GM21390 (cell line): ENCODE measurements at regions not wholly inside any gene's neighbourhood (a gene's known extent, or its start where the extent isn't known, plus 50 kb on each side); places are given as distances from the start of the nearest gene placed in this dataset.

ENCODE experiments used
- ATAC-seq: cut with Tn5 transposase; IDR thresholded peaks from one replicate; pipeline ENCODE4 v1.9.1; 2021; ENCODE audit not compliant: unreplicated experiment

DNA sequence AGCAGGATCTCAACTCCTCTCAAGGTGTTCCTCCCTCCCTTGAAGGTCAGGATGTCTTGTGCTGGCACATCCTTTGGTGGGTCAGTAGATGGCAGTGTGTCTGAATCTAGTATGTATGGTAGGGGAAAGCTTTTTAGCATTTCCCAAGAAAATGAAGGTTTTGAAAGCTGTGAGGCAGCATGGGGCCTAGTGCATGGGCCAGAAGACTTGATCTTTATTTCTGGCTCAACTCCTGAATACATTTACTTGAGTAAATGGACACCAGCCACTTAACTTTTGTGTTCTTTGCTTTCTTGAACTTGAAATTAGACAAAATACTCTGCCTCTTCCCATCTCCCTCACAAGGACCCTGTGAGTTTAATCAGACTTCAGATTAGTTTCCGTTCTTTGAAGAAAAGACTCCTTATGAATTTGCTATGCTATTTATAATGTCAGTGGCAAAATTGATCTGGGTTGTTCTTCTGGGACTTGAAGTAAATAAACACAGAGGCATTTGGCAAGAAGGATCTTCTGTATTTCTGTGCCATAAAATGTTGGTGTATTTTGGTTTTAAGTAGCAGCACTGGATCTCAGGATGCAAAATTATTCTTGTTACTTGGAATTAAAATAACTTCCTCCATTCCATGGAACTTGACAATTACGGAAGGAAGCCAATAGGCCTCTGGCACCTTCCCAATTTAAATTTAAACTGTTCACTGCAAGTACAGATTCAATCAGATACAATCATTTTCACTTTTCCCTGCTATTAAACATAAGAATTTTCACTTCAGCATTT, 288.8 kb downstream of the CASP12 start:
- peak; percentile 94 for ATAC-seq

DNA sequence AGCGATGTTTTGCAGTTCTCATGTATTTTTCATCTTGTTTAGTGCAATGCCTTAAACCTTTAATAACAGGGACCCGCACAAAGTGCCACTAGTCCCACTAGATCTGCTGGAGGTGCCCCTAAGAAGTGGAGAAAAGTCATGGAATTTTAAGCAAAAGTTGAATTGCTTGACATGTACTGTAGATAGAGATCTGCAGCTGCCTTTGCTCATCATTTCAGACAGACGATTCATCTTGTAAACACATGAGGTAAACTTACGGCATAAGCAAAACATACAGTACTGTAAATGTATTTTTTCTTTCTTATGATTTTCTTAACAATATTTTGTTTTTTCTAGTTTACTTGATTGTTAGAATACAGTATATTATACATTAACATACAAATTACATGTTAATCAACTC, 295.6 kb downstream of the CASP12 start:
- no peak for ATAC-seq

DNA sequence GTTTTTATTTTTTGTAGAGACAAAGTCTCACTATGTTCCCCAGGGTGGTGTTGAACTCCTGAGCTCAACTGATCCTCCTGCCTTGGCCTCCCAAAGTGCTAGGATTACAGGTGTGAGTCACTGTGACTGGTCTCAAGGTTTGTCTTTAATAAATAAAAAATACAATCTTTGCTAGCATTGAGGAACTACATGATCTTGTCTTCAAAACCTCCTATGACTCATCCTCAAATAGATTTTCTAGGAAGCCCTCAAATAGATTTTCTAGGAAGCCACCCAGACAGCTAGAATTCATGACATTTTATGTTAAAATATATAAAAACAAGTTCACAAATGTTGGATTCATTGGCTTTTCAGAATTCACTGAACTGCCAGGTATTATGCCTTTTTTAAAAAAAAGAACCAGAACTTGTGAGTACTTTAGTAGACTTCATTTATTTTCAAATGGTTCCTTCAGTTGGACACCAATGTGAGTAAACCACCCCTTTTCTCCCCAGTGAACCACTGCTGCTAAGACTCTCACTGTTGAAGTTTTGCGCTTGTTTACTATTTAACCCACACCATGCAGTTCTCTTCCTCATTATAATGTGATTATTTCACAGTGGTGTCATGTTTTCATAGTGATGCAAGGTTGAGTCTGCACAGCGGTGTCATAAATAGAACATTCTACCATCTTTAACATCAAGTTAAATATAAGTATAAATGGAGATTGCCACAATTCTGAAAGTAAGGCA, 303.9 kb downstream of the CASP12 start:
- ATAC-seq, result no peak

DNA sequence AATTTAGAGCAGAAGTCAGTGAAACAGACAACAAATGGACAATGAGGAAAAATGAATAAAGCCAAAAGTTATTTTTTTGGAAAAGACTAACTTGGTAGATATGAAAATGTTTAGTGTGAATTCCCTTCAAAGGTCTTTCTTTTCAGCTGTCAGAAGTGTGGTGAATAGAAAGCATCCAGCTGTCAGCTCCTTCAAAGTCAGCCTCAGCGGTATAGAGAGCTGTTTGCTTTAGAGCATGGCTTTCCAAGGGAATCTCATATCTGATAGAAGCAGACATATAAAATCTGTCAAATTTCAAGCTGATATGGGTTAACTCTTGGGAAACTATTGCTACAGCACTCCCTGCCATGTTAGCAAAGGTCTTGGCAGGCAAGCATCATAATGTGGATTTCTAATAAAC, 309.3 kb downstream of the CASP12 start:
- ATAC-seq, result no peak

DNA sequence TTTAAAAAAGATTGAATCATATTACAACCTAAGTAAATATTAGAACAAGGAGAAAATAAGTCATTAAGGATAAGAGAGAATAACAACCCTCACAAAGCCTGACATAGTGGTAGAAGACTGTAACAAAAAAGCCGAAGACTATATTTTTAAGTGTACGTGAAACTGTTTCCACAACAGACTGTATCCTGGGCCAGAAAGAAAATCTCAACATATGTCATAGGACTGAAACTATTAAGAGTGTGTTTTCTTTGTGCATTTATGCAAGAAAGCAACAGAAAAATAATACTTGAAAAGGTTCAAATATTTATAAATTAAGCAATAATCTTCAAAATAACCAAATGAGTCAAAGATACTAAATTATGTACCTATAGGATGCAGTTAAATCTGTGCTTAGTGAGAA, 309.8 kb downstream of the CASP12 start:
- ATAC-seq, result no peak

DNA sequence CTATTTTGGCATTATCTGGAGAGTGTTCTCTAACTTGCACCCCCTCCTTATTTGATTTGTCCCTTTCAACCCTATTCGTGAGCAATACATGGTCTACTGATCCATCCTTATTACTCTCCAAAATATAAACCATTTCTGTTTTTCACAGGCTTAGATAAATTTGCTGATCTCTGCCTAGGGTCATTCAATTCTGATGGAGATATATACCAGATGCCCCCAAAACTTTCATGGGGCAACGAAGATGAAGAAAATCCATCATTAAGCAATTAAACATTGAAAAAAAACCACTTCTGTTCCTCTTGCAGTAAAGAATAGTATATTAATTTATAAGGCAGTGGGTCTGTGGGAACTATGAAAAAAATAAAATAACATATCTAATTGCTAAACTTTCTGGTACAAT, 313.4 kb downstream of the CASP12 start:
- ATAC-seq, result no peak

DNA sequence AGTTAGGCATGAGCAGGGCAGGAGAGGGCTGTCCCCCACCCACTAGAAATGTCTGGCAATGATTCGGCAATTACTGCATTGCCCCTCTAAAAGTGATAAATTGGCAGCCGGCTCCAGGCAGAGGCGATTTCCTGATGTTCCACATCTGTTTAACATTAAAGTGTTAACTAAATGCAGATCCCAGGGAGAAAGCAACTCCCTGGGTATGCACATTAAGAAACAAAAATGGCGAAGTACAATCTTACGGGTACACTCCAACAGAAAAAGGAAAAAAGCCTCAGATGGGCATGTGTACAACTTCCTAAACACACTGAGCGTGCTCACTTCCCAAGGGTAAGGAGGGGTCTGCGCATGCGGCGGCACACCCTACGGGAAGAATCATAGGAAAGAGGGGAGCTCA, 314.4 kb downstream of the CASP12 start:
- no peak for ATAC-seq

DNA sequence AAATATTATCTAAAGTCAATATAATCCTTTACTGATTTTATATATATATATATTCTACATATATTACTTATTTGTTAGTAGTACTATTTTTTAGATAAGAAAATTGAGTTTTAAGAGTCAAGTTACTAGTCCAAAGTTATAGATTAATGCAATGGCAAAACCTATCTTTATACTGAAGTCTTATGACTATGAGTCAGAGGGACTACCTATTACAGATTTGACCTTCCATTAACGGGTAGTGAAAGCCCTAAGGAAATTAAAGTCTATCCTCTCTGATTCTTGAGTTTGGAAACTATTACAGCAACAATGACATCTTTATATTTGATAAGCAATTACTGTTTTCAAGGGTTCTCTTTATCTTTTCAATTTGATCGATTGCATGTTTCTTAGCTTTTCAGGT, 315.8 kb downstream of the CASP12 start:
- ATAC-seq, result no peak

DNA sequence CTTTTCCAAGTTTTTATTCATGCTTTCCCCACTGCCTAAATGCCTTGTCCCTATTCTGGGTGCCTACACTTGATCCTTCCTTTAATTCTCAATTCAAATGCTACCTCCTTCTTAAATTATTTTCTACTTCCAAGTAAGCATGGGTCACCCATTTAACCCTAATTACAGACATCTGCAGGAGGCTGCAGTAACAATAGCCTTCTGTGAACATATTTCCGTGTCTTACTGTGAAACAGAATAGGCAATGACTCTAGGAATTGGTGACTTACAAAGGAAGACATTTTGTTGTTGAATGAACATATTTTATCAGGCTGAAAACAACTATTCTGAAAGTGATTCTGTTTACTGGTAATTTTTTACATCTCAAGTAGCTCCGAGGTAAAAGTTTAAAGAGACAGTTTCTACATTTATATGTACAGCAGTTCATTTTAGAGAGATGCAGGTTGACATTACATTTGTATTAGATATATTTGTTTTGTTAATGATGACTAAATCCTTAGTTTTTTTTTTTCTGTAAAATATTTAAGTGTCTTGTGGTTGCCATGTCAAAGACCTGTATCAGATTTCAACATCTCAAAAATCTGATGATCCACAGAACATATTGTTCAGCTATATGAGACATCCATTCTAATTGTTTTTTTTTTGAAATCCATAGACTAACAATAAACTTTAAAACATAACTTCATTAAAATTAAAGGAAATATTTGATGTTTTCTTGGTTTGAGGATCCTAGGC, 316.8 kb downstream of the CASP12 start:
- ATAC-seq, result no peak

DNA sequence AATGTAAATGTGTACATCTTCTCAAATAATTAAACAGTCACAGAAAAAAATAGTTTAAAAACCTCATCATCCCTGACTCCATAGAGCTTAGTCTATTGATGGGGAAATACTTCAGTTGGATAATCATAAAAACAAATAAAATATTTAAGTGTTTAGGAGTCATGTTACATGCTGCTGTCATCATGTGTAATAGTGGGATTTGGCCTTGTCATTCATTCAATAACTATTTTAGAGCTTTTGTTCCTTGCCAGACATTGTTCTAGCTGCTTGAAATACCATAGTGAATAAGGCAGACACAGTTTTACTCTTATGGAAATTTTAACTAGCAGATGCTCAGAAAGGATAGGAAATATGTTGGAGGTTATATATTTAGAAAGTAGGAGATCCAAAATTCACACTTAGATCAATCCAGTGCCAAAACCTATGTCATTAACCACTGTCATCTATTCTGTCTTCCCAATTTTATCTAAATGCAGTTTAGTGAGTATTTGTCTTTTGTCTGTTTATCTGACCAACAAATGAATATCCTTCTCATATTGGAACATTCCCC, 324.7 kb downstream of the CASP12 start:
- ATAC-seq, result no peak

DNA sequence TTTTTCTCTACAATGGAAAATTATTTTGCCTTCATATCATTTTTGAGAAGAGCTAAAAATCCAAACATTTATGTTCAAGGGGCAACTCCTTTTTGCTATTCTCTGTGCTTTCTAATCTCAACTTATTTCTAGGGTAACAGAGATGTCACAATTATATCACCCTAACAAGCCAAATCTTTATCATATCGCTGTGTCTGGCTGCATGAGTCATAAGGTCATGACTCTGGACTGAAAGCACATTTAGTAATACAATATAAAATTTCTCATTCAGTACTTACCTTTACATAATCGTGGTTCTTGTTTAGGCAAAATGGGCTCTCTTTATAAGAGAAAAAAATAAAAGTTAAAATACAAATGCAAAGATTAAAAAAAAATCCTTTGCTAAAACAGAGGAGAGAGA, 326.0 kb downstream of the CASP12 start:
- ATAC-seq, result no peak

DNA sequence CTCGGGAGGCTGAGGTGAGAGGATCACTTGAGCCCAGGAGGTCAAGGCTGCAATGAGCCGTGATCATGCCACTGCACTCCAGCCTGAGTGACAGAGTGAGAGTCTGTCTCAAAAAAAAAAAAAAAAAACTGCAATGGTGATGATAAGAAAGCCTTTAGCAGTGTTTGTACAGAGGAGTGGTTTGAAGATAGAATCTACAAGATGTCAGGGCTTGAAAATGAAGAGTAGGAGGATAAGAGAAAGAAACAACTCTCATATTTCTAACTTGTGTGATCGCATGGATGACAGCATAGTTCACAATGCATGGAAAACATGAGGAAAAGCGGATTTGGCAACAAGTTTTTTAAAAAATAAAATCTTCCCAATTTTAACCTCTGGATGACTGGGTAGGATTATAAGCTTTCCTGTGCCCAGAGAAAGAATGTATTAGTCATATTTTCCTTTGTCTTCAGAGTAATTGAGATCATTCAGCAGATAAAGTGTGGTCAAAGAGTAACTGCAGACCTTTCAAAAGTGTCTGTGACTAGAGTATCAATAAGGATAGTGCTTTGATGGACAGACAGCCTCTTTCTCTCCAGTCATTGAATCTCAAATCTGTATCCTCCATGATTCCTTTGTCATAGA, 328.1 kb downstream of the CASP12 start:
- no peak for ATAC-seq

DNA sequence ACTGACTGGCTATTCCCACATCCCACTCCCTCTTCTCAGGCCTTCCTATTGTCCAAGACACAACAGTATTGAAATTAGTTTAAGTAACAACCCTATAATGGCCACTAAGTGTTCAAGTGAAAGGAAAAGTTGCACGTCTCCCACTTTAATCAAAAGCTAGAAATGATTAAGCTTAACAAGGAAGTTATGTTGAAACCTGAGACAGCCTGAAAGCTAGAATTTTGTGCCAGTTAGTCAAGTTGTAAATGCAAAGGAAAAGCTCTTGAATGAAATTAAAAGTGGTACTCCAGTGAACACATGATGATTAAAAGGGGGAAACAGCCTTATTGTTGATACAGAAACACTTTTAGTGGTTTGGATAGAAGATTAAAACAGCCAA, 332.7 kb downstream of the CASP12 start:
- ATAC-seq, result no peak

DNA sequence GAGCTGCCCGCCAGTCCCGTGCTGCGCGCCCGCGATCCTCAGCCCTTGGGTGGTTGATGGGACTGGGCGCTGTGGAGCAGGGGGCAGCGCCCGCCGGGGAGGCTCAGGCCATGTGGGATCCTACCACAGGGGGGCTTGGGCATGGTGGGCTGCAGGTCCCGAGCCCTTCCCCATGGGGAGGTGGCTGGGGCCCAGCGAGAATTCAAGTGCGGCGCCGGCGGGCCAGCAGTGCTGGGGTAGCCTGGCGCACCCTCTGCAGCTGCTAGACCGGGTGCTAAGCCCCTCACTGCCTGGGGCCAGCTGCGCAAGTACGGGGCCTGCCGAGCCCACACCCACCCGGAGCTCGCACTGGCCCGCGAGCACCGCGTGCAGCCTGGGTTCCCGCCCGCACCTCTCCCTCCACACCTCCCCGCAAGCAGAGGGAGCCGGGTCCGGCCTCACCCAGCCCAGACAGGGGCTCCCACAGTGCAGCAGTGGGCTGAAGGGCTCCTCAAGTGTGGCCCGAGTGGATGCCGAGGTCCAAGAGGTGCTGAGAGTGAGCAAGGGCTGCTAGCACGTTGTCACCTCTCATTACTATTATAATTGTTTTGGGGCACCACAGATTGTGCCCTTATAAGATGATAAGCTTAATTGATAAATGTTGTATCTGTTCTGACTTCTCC, 333.2 kb downstream of the CASP12 start:
- no peak for ATAC-seq

DNA sequence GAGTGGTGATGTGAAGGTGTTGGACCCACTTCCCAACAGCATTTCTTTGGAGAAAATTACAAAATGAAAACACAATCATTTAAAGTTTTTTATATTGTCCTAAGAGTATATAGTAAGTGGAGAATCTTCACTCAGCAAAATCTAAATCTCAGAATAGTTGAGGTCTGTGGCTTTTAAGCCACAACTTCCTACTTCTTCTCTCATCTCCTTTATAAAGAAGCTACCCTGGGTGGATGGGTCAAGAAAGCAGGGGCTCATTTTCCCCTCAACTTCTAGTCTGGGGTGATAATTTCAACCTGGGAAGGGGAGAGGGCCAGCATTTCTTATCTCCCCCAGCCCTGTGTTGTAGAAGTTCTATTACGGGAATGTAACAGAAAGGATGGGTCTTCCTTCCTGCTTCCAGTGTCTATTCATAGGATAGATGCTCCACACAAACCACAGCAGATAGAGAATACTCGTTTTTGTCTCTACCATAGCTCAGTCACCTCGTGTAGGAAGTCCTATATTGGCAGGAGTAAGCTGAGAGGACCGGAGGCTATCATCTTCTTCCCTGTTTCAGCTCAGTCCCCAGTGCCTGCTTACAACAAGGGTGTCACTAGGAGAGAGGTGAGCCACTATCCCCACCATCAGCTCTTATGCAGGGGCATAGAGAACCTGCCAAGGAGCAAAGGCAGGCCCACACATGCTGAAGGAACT, 341.5 kb downstream of the CASP12 start:
- no peak for ATAC-seq

DNA sequence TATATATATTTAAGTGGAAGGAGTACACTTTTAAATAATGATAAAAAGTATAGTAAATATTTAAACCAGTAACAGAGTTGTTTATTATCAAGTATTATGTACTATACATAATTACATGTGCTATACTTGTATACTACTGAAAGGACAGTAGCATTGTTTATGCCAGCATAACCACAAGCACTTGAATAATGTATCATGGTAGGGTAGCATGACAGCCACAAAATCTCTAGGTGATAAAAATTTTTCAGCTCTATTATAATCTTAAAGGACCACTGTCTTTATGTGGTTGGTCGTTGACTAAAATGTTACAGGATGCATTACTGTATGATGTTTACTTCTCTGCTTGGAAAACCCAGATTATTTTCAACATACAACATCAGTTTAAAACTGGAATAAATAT, 349.2 kb downstream of the CASP12 start:
- ATAC-seq, result no peak

DNA sequence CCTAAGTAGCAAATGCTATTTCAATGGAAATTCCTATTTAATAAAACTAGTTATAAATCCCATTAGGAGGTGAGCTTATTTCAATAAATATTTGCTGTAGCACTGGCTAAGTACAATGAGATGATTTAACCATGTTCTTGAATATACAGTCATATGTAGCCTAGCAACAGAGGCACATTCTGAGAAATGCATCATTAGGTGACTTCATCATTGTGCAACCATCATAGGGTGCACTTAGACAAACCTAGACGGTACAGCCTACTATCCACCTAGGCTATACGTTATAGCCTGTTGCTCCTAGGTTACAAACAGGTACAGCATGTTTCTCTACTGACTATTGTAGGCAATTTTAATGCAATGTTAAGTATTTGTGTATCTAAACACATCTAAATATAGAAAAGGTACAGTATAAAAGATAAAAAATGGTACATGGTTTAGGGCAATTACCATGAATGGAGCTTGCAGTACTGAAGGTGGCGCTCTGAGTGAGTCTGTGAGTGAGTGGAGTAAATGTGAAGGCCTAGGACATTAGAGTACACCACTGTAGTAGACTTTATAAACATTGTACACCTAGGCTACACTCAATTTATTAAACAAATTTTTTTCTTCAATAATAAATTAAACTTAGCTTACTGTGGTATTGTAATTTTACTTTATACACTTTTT, 350.1 kb downstream of the CASP12 start:
- no peak for ATAC-seq

DNA sequence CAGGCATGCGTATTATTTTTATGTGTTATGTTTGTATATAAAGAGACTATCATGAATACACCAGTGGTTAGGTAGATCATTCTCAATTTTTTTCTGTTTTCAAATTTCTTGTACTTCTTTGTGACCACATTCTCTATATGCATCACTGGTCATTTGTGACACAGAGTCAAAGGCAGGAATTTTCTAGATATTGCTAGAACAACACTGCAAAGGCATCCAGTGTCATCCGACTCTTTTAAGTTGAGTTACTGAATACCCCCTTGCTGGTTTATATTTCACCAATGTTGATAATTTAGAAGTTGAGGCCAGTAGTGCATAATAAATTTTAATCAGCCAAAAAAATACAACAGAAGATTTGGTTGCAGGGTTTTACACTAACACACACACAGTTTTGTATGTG, 351.8 kb downstream of the CASP12 start:
- ATAC-seq, result no peak

DNA sequence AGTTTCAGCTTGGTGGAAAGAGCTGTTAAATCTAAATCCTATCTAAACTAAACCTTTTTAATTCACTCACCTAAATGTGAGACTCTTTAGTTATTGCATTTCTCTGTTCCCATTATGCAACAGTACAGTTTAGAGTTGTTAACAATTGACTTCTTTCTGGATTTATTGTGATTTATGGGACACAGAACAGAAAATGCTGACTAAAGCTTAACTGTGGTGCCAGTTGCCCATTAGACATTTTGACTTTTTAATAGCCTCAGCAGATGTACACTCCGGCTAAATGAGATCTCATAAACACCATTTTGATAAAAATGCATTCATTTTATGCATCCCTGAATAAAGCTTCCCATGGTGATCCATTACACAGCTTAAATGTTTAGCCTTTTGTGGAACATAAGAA, 356.6 kb downstream of the CASP12 start:
- no peak for ATAC-seq

DNA sequence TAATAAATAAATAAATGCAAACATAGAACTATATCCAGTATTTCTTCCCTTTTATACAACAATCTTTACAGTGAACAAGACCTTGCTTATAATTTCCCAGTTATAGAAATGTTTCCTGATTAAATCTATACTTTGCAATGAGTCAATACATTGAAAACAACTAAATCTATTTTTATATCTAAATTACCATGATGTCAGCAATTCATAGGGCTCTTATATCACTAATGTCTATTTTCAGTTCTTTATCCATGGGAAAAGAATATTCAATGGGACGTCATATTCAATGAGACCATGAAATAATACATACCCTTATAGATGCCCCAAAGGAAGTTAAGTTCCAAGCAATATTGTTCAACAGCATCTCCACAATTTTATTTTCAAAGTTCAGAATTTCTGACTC, 359.9 kb downstream of the CASP12 start:
- no peak for ATAC-seq
